DLD1 (cell line): ENCODE measurements at regions not wholly inside any gene's neighbourhood (a gene's known extent, or its start where the extent isn't known, plus 50 kb on each side); places are given as distances from the start of the nearest gene placed in this dataset.

Experiments used
- in situ Hi-C: cut with HindIII; loops from 2 replicates; pipeline ENCODE4 v1.10.0; 2017; ENCODE audit warnings: low sequenced_read_pairs

DNA sequence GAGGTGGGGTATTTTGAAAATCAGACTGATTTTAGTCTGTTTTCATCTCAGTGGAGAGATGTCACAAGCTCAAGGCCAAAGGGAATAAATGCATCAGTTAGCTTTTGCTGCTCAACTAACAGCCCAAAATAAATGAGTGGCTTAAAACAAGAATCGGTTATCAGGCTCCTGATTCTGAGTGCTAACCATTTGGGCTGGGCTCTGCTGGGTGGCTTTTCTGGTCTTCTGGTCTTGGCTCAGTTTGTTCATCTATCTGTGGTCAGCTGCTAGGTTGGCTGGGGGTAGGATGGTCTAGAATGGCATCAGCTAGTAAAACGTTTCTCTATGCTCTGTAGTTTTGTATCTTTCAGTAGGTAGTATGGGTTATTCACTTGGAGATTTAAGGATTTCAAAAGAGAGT is 357.5 kb upstream of the JAG1 start:
- in situ Hi-C loops = no loop called here

DNA sequence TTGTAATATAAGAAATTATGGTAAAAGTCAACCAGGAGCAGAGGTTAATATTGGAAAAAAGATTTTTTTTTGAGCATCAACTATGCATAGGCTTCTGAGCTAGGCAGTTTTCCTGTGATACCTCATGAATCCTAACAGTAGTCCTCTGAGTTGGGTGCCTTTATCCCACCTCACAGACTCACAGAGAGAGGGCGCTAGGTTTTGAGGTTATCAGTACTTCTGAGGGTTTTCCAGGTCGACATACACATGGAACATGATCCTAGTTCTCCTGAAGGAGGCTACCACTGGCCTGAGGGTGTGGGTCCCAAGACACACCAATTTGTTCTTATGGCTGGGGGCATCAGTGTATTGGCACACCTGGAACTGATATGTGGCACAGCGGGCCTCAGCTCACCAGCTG is 358.8 kb upstream of the JAG1 start:
- in situ Hi-C loops = no loop called here

DNA sequence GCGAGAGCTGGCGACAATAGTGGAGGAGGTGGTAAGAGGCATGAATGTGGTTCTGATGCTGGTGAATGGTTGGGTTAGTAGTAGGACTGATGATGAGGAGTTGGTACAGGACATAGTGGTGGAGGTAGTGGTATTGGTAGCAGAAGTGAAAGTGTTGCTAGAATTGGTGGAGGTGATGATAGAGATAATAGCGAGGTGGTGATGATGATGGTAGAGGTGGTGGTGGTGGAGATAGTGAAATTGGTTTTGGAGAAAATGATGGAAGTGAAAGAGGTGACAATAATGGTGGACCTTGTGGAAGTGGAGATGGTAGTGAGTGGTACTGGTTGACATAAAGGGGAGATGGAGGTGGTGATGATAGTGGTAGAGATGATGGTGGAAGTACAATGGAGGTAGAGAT is 360.2 kb upstream of the JAG1 start:
- in situ Hi-C loops = no loop called here

DNA sequence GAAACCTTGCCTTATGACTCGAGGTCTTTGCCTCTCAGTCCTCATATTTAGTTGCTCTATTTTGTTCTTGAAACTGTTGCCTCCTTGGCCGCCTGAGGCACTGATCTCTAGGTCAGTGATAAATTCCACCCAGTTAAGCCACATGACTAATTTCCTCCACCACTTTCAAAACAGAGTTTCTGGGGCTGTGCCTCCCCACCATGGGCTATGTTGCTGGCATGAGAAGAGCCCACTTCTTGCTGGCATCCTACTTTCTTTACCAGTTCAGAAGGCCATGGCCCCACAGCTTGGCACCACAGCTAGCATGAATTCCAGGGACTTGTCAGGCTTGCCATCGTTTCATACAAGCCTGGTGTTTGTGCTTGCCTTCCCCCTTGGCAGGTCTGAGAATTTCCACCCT is 361.4 kb upstream of the JAG1 start:
- in situ Hi-C loops = no loop called here

DNA sequence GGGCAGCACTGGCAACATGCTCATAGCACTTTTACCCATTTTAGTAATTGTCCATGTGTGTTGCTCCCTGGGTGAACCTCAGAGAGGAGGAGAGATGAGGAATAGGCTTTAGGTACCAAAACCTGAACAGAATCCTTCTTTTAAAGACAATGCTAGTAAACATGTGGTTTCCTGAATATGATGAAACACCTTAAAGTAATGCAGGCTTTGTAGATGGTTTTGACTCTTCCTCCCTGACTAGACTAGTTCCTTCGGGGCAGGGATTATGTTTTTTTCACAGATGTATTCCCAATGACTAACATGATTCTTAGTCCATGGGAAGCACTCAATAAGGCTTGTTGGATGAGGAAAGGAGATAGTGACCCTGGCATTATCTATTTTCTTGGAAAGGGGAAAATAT is 367.6 kb upstream of the JAG1 start:
- in situ Hi-C loops = no loop called here

DNA sequence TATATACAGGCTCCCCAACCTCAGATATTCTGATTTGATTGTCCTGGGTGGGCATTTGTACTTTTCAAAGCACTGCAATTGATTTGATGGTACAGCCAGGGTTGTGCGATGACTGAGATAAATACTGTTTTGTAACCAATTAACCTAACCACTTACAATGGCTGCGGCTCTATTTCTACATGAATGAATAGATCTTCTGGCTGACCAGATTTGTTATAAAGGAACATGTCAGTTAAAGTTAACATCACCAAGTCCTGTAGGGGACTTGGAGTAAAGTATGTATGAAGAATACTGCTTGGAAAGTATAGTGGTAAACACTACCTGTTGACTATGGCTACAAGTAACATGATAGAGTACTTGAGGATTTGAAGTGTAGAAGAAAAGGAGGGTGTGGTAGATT is 369.2 kb upstream of the JAG1 start:
- in situ Hi-C loops = no loop called here

DNA sequence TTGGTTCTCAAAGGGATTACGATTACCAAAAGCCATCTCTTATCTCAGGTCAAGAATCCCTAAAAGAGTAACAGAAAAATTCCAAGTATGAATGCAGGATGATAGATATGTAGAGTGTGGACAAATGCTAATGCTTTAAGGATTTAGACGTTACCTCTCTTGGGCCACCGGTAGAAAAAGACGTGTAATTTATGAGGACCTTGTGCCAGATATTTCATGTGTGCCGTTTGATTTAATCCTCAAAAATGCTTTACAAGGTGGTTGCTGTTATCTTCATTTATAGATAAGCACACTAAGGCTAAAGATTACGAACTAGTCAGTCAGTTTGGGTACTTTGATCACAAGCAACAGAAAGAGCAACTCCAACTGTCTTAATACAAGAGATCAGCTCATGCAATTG is 370.8 kb upstream of the JAG1 start:
- in situ Hi-C loops = no loop called here

DNA sequence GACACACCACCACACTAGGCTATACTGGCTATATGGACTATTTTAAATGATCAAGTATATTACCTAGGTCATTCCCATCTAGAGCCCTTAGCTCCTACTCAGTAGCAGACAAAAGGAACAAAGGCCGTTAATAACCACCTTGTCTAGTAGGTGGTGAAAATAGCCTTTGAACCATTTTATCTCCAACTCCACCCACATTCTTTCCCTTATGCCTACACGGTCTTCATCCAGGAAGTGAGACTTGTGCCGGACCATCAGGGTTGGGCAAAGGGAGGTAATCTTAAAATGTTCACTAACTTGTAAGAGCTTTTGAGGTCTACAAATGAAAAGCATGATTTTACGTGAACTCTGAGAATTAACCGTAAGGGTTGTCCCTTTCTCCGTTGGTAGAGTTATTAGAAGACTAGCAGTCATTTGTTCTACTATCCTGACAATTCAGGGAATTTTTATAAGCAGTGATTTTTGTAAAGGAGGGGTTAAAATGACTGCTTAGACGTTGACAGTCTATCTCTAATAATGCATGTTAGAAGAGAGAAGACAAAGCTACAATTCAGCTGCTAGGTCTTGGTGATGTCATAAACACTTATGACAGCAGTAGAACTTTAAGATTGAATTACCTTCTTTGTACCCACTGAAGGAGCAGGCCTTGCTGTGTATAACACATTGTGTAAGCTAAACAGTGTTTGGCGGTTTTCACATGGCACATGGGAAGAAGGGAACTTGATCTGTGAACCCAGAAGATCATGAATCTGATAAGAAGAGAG is 371.8 kb upstream of the JAG1 start:
- in situ Hi-C loops = no loop called here

DNA sequence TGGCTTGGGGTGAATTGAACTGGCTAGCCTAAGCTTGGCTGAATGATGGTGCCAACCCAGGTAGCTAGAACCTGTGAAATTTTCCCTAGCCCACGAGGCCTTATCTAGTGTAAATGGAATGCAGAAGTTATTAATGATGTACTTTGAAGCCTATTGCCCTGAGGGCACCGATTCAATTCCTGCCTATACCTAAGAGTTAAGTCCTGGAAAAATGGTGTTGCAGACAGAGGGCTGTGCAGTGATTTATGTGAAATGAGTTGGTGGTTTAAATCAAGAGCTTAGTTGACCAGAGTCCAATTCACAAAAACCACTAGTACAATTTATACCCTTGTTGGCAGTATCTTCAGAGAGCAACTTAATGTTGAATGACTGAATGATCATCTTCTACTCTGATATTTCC is 373.8 kb upstream of the JAG1 start:
- in situ Hi-C loops = no loop called here

DNA sequence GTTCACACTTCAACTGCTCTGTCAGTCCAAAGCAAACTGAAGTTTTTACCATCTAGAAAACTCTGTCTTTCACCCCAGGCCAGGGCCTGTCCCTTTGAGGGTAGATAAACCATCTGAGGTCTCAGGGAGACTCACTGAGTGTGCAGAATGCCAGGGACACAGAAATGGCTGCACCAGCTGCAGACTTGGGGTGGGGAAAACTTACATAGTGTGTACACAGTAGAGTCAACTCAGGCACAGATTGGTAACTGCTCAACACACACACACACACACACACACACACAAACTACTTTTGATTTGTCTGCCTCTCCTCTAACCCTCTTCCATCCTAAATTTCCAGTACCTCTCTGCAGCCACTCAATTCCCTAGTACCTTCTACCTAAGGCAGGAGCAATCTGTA is 374.9 kb upstream of the JAG1 start:
- in situ Hi-C loops = no loop called here

DNA sequence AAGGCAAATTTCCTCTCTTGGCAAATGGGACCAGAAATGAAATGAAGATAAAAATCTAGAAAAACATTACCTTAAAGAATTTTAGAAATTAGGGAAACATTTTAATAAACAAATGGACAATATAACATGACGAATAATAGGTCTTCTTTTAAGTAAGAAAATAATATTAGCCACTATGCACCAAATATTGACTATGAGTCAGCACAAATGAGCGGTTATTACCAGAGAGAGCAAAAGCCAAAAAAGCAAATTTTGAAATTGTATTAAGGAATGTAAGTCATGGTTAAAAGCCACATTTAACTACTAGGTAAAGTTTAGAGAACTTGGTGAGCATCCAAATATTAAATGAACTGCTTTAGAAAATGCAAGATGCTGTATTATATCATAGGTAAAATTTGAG is 376.6 kb upstream of the JAG1 start:
- in situ Hi-C loops = no loop called here

DNA sequence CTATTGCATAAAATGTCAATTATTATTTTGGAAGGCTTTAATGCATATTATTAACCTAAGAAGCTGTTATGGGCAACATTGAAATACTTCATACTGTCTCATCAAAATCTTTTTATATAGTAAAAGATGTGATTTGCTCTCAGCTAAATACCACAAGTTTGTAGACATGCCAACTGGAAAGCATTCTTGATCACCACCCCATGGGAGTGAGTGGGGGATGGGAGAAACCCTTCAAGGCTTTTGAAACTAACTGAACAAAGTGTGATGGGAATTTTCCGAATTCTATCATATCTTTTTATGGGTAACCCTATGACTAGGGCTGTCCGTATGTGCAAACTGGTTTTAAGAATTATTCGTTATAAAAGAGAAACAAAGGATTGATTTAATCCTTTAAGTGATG is 377.3 kb upstream of the JAG1 start:
- in situ Hi-C loops = no loop called here

DNA sequence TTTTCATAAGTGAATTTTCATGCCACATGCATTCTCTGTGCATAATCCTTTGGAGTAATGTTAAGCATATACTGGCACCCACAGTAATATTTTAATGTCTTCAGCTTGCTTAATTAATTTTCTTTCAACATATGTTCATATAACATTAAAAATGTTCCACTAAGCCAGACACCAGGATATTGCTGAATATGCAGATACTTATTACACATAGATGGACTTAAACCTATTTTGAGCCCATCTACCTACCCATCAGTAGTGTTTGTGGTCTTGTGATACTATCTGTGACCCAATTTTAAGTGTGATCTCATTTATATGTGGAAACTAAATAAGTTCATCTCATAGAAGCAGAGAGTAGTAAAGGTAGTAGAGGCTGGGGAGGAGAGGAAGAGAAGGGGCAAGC is 379.5 kb upstream of the JAG1 start:
- in situ Hi-C loops = no loop called here

DNA sequence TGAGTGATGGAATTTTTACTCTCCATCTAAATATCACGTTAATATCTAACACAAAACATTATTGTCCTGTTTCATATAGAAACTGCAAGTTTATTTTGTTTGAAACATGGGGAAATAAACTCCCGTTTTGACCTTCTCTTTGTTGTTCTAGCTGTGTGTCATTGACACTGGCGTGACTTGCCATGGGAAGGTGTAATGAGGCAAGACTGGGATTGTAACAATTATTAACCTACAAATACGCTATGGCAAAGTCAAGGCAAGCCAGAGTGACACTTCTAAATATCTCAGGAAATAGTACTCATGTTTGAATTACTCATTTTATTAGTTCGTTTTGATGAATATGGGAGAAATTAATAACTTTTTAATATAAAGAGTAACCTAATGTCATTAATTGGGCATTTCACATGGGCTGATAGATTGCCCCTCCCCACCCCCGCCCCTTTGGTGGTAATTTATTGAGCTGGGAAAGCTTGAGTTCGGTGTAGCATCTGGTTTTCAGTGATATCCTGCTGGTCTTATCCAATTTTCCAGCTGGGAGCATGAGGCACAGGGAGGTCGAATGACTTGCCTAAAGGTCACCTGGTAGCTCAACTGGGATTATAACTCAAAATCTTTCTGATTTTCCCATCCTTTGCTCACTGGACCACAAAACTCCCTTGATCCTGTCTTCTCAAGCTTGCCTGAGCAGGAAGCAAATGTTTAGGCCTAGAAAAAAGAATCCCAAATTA is 380.6 kb upstream of the JAG1 start:
- in situ Hi-C loops = no loop called here

DNA sequence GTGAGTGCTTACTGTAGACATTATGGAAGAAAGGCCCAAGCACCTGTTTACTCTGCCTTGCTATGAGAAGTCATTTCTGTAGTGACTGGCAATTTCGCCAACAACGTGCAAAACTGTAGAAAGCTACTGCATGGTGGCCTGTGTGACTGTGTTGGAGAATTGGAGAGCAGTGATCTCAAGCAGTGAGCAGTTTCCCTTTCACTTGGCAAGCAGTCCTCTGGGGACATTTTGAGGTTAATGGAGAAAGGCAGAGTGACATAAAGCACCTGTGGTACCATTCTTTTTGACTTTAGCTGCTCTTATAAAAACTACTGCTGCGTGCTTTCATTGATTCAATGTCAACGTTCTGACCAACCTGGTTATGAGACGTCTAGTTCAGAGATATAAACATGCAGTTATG is 382.6 kb upstream of the JAG1 start:
- in situ Hi-C loops = no loop called here

DNA sequence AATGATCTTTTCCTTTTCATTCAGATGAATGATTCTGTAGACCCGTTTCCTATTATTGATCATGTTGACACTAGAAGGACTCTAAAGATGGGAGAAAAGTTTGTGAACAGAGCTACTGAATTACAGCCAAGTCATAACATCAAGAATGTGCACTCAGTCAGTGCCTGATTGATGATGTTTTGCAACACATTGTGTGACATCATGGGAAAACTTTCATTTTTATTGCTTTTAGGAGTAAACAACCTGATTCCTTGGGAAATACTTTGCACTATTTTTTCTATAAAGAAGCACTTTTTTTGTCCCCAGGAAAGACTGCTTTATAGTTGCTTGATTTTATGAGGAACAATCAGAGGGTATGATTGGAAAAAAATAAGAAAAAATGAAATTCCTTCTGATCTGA is 383.8 kb upstream of the JAG1 start:
- in situ Hi-C loops = no loop called here

DNA sequence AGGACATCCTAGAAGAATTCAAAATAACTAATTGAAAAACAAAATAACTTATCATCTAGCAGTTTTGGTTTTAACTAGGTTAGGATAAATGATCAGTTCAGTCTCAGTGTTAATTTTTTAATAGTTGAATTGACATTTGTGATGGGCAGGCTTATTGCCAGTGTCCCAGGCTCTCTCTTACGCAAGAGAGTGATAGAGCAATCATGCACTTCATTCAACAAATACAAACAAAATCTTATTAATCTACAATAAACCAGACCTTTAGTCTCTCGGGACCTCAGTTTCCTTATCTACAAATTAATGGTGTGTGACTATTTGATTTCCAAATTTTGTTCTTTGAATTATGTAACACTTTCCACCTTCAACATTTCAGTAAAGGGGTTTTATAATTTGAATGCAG is 385.9 kb upstream of the JAG1 start:
- in situ Hi-C loops = no loop called here

DNA sequence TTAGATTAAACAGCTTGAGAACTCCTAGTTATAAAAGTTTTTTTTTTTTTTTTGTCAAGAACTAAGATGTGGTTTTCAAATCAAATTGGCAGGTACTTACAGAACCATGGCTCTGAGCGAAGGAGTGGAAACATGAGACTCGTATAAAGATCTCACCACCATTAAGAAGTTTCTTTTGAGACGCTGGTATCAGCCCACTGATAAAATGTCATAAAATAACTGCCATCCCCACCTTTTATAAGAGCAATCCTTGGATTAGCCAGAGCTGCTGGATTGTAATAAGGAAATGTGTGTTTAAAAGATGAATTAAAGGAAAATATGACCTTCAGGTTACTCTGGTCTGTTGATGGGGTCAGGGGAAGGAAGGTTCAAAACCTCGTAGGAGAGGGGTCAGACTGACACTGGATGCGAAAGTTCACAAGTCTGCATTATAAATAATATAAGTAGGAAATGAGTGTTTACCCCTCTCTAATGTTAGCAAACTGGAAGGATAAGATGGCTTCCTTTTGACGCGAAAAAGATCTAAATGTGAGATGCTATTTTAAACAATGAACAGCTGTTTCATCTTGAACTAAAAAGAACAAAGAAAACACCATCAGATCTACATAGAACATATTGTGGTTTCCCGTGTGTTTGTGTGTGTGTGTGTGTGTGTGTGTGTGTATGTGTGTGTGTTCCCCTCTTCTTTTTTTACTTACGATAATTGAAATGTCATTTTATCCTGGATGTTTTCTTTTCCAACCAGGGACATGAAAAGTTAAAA is 386.8 kb upstream of the JAG1 start:
- in situ Hi-C loops = no loop called here

DNA sequence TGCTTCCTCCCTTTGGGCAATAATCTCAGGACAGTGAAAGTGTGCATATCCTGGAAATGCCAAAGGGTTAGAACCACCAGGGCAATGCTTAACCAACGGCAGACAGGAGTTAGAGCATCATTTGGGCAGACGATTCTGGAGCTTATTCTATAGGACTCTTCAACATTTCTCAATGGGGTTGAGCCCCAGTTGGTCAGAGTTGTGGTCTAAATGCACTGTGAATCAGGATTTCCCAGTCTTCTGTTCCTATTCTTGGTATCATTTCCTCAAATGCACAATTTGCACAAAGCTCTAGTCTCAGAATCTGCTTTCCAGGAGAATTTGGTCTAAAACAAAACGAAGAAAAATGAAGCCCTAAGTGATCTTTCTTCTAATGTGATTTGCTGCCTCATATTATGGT is 389.6 kb upstream of the JAG1 start:
- in situ Hi-C loops = no loop called here

DNA sequence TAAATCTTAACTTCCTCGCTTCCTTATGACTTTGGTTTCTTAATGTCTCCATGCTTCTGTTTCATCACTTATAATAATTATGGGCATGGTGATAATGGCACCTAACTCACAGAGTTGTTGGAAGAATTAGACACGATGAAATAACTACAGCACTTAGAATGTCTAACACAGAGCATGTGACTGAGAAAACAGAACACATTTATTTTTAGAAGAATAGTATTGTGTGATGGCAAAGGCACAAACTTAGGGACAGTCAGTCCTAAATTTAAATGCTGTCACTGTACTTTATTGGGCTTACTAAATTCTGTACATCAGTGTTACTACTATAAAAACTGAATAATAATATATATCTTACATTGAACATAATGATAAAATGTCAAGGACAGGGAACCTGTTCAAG is 391.1 kb upstream of the JAG1 start:
- in situ Hi-C loops = no loop called here

DNA sequence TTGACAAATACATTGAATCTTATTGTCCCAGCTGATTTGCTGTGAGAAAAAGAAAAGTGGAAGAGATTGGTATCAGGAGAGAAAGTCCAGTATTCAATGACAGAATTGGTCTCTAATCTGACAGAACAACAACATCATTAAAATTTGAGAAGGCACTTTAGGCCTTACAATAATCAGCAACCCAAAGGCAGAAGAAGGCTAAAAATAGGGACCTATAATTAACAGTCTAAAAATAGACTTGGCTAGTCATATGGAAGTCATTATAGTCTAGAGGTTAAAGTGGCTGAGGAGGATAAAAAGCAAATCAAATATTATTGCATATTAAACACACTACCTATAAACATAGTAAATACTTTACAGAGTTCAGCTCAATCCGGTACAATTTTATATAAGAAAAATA is 393.6 kb upstream of the JAG1 start:
- in situ Hi-C loops = no loop called here

DNA sequence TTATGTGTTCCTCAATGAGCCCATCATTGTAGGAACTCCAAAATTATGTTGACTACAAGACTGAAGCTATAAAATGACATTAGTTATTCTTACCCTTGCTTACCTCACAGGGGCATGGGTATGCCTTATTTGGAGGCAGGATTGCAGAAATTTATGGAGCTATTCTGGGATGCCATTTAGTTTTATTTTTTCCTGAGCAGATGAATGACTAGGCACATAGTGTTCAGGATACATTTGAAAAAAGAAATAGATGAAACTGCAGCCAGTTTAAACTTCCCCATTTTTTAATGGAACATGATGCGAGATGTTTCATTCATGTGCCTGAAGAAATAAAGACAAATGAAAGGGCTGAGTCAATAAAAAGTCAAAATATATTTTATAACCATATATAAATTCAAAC is 399.2 kb upstream of the JAG1 start:
- in situ Hi-C loops = no loop called here
